ENCODE measurements at regions not wholly inside any gene's neighbourhood (a gene's known extent, or its start where the extent isn't known, plus 50 kb on each side); places are given as distances from the start of the nearest gene placed in this dataset.

DNA sequence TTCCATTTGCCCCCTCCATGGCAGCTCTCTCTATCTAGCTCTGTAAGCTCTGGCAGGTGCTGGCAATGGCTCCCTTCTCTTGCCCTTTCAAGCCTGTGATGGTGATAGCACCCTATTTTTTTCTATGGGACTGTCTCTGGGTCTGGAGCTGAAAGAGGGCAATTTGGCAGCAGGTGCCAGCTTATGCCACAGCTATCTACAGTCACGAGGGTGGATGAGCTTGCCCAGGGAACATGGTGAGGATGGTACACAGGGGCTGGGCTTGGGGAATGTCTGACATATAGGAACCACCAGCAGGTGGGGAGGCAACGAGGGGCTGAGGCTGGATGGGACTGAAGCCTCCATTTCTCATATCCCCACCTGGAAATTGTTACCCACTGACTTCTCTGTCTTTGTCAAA, 175.4 kb upstream of the SYT13 start:
- TF ChIP-seq CTCF (IDR thresholded peaks at IDR 0.05) (no peak), POLR2A (IDR thresholded peaks at IDR 0.05) (no peak)
